ENCODE measurements at regions not wholly inside any gene's neighbourhood (a gene's known extent, or its start where the extent isn't known, plus 50 kb on each side); places are given as distances from the start of the nearest gene placed in this dataset.

DNA sequence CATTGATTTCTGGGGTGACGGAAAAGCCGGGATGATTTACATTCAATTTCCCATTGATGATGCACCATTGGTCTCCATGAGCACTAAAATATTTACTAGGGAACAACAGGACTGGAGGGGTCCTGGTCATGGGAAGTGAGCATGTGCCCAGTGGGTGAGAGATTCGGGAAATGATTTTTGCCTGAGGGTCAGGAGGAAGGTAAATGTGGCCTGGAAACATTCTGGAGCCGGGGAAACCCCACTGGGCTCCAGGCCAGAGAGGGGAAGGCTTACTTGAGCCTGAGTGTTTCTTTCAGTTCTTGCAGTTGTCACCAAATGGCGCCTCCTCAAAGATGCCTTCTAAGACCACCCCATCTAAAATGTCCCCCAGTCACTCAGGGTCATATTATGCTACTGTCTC lies 532.3 kb upstream of the TBX3 start:
- no peak overlapping the region for H3K4me3 ChIP-seq (ENCODE audit: low read depth in 1 of 2, low read length in 1 of 2)
- TF ChIP-seq CTCF (IDR thresholded peaks at IDR 0.05) = no peak
- no peaks in the 10 kb centered on the region for H3K9me3 ChIP-seq
- H3K36me3 ChIP-seq = no peaks in the 10 kb centered on the region
- H3K4me1 ChIP-seq (ENCODE audit: control insufficient read depth in 1 of 2, insufficient read depth in 1 of 2, low read depth in 1 of 2, low read length in 1 of 2) = no peaks in the 10 kb centered on the region
- H3K27ac ChIP-seq = no peak overlapping the region
- H3K27me3 ChIP-seq = no peaks in the 10 kb centered on the region

DNA sequence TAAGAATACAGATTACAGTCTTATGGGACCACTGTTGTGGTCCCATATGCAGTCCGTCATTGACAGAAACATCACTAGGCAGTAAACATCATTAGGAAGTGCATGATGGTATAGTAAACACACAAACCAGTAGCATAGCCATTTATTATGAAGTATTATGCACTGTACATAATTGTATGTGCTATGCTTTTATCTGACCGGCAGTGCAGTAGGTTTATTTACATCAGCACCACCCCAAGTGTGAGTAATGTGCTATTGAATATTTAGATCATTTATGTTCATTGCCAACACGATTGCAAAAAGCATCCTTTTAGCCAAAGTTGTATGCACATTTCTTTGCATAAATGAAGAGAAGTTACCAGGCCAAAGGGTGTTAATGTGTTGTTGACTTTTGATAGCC lies 531.6 kb upstream of the TBX3 start:
- H3K9me3 ChIP-seq = no peaks in the 10 kb centered on the region
- no peaks in the 10 kb centered on the region for H3K4me1 ChIP-seq (ENCODE audit: control insufficient read depth in 1 of 2, insufficient read depth in 1 of 2, low read depth in 1 of 2, low read length in 1 of 2)
- no peak overlapping the region for H3K4me3 ChIP-seq (ENCODE audit: low read depth in 1 of 2, low read length in 1 of 2)
- no peak overlapping the region for H3K27ac ChIP-seq
- no peaks in the 10 kb centered on the region for H3K27me3 ChIP-seq
- no peak for TF ChIP-seq CTCF (IDR thresholded peaks at IDR 0.05)
- no peaks in the 10 kb centered on the region for H3K36me3 ChIP-seq

GRCh38 chr12:115213538-115214016 lies 529.6 kb upstream of the TBX3 start:
- Histone ChIP-seq H3K9me3 (no peaks in the 10 kb centered on the region), H3K4me3 (ENCODE audit: low read depth in 1 of 2, low read length in 1 of 2) (no peak overlapping the region), H3K4me1 (ENCODE audit: control insufficient read depth in 1 of 2, insufficient read depth in 1 of 2, low read depth in 1 of 2, low read length in 1 of 2) (no peaks in the 10 kb centered on the region), H3K36me3 (no peaks in the 10 kb centered on the region), H3K27me3 (no peaks in the 10 kb centered on the region), H3K27ac (no peak overlapping the region)
- no peak for TF ChIP-seq CTCF (IDR thresholded peaks at IDR 0.05)

GRCh38 chr12:115213118-115213517 lies 529.1 kb upstream of the TBX3 start:
- no peaks in the 10 kb centered on the region for H3K36me3 ChIP-seq
- no peaks in the 10 kb centered on the region for H3K9me3 ChIP-seq
- no peak for TF ChIP-seq CTCF (IDR thresholded peaks at IDR 0.05)
- no peaks in the 10 kb centered on the region for H3K4me1 ChIP-seq (ENCODE audit: control insufficient read depth in 1 of 2, insufficient read depth in 1 of 2, low read depth in 1 of 2, low read length in 1 of 2)
- no peak overlapping the region for H3K4me3 ChIP-seq (ENCODE audit: low read depth in 1 of 2, low read length in 1 of 2)
- H3K27ac ChIP-seq = no peak overlapping the region
- no peaks in the 10 kb centered on the region for H3K27me3 ChIP-seq

- Histone ChIP-seq H3K4me1 (ENCODE audit: control insufficient read depth in 1 of 2, insufficient read depth in 1 of 2, low read depth in 1 of 2, low read length in 1 of 2) (no peaks in the 10 kb centered on the region), H3K27me3 (no peaks in the 10 kb centered on the region), H3K36me3 (no peaks in the 10 kb centered on the region), H3K27ac (no peak overlapping the region), H3K9me3 (no peaks in the 10 kb centered on the region), H3K4me3 (ENCODE audit: low read depth in 1 of 2, low read length in 1 of 2) (no peak overlapping the region)
- no peak for TF ChIP-seq CTCF (IDR thresholded peaks at IDR 0.05)
Observed at GRCh38 chr12:115212356-115212755, 528.4 kb upstream of the TBX3 start.
